ENCODE measurements at regions not wholly inside any gene's neighbourhood (a gene's known extent, or its start where the extent isn't known, plus 50 kb on each side); places are given as distances from the start of the nearest gene placed in this dataset.

DNA sequence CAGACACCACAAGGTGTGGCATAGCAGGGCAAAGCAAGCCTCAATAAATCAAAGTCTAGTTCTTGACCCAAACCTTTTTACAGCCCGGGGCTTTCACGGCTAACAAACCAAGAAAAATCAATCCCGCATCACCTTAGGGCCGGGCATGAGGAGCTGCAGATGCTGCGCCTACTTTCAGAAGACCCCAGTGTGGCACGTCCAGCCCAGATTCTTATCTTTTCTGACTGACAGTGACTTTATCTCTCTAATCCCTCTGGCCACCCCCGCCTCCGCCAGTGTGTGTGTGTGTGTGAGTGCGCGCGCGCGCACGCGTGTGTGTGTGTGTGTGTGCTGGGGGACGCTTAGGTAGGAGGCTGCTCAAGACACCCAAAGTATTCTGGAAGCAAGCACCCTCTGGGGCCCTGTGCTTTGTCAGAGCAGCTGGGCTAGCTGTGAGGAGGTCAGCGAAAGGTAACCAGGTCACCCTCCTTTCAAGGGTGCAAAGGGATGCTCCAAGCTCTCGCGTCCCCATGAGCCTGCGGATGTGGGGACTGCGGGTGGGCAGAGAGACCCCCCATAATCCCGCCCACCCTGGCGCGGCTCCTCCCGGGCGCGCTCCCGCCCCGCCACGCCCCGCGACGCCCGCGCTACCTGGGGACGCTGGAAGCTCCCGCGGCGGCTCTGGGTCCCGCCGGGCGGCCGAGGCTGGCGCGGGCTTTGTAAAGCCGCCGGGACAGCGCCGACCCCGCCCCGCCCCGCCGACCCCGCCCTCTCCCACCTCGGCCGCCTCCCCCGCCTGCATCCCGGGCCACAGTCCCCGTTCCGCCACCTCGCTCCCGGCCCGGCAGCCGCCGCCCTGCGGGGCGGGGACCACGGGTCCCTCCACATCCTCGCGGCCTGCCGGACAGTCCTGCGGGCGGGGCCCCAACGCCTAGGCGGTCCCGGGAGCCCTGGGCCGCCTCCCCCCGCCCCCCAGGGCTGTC is 57.1 kb upstream of the RHOBTB1 start:
- DNase-seq (ENCODE audit: low spot score): peak; percentile 5

DNA sequence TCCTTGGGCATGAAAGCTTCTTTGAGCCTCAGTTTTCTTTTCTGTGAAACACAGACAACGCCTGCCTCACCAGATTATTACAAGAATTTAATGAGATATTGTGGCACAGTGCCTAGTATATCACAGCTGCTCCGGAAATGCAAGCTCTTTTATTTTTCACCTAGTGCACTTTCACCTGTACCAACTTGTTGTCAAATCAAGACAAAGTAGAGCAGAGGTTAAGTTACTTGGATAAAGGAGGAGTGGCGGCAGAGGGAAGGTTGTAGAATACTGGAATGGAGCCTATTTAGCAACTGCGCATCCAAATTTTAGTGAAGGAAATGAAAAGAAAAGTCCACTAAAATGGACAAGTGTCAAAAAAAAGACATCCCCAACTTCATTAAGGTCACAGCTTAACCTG is 54.9 kb upstream of the RHOBTB1 start:
- DNase-seq (ENCODE audit: low spot score): no peak

DNA sequence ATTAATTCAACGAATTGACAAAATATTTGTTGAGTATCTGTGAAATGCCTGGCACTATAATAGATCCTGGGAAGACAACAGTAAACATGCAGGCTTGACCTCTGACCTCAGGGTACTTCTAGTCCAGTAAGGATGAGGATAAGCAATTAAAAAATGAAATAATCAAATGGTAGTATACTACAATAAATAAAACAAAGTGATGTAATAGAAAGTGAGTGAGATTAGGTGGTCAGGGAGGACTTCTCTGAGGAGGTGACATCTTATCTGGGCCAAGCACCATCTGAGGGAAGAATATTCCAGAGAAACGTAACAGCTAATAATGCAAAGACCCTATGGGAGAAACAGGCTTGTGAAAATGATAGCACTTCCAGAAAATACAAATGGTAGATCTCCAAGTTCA is 50.1 kb upstream of the RHOBTB1 start:
- DNase-seq (ENCODE audit: low spot score): no peak
